Muscle layer of duodenum (tissue), 2 donors: ENCODE measurements at regions not wholly inside any gene's neighbourhood (a gene's known extent, or its start where the extent isn't known, plus 50 kb on each side); places are given as distances from the start of the nearest gene placed in this dataset.

Source experiments
- H3K27ac ChIP-seq: one replicate; pipeline ENCODE4 v1.7.0; 2013; ENCODE audit warnings: mild to moderate bottlenecking, low read length
- H3K27me3 ChIP-seq: one replicate; pipeline ENCODE4 v1.7.0; 2013; ENCODE audit warnings: low read depth, mild to moderate bottlenecking, control low read depth, low read length
- H3K36me3 ChIP-seq, 2 donors: one replicate each; pipeline ENCODE4 v1.7.0; 2013; ENCODE audit warnings: low read length in 2 of 2, control low read depth in 1 of 2, mild to moderate bottlenecking in 1 of 2; ENCODE audit not compliant: insufficient read depth in 2 of 2, control insufficient read depth in 1 of 2
- H3K4me1 ChIP-seq, 2 donors: one replicate each; pipeline ENCODE4 v1.7.0; 2013; ENCODE audit warnings: low read length in 2 of 2, mild to moderate bottlenecking in 2 of 2, control low read depth in 1 of 2, moderate library complexity in 1 of 2; ENCODE audit not compliant: insufficient read depth in 2 of 2, control insufficient read depth in 1 of 2
- H3K4me3 ChIP-seq, 2 donors: one replicate each; pipeline ENCODE4 v1.7.0; 2013; ENCODE audit warnings: low read length in 2 of 2, low read depth in 1 of 2, mild to moderate bottlenecking in 1 of 2
- H3K9me3 ChIP-seq, 2 donors: one replicate each; pipeline ENCODE4 v1.7.0; 2013; ENCODE audit warnings: low read length in 2 of 2, control low read depth in 1 of 2, mild to moderate bottlenecking in 1 of 2; ENCODE audit not compliant: control insufficient read depth in 1 of 2
- donor health status: healthy.

- Histone ChIP-seq H3K27me3 (no peaks in the 10 kb centered on the region), H3K4me1 (no peaks in the 10 kb centered on the region), H3K27ac (no peak overlapping the region), H3K4me3 (no peak overlapping the region), H3K9me3 (no peaks in the 10 kb centered on the region), H3K36me3 (no peaks in the 10 kb centered on the region)
These were observed 287.0 kb downstream of the TLE3 start for GRCh38 chr15:69810431-69811354.

GRCh38 chr15:69812861-69813261 lies 284.9 kb downstream of the TLE3 start:
- Histone ChIP-seq H3K4me3 (no peak overlapping the region), H3K27me3 (no peaks in the 10 kb centered on the region), H3K4me1 (no peaks in the 10 kb centered on the region), H3K27ac (no peak overlapping the region), H3K36me3 (no peaks in the 10 kb centered on the region), H3K9me3 (no peaks in the 10 kb centered on the region)

- Histone ChIP-seq H3K27ac (no peak overlapping the region), H3K4me3 (no peak overlapping the region), H3K9me3 (no peaks in the 10 kb centered on the region), H3K4me1 (no peaks in the 10 kb centered on the region), H3K27me3 (no peaks in the 10 kb centered on the region), H3K36me3 (no peaks in the 10 kb centered on the region)
These were observed 283.8 kb downstream of the TLE3 start for GRCh38 chr15:69813881-69814280.

DNA sequence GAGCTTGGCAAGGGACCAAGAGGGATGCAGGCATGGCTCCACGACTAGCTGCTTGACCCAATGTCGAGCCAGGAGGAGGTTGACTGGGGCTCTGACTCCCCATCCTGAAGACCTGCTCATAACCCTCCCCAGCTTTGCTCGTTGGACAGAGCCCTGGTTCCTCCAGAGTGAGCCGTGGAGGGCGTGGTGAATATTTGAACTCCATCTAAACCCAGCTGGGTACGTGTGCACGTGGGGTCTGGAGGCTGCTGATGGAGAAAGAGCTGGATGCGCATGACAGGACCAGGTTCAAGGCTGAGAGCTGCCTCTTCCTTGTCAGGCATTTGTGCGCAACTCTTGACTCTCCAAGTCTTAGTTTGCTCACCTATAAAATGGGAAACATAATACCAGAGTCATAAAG lies 282.8 kb downstream of the TLE3 start:
- Histone ChIP-seq H3K4me1 (no peaks in the 10 kb centered on the region), H3K27me3 (no peaks in the 10 kb centered on the region), H3K4me3 (no peak overlapping the region), H3K36me3 (no peaks in the 10 kb centered on the region), H3K9me3 (no peaks in the 10 kb centered on the region), H3K27ac (no peak overlapping the region)

DNA sequence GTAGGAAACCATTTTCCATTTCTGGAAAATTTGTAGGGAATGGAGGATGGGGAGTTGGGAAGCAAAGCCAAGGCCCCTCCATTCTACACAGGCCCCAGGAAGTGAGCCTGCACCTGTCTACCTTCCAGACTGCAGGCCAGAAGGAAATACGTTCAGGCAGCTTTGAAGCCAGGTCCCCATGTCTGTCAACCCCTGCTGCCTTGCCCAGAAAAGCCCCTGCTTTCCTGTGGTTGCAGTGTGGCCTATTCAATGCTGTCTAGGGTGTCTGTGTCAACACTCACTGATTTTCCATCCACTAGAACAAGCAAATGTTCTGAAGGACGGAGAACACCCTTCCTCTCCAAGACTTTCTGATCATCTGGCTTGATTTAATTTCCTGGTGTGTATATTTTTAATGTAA lies 281.9 kb downstream of the TLE3 start:
- H3K27me3 ChIP-seq, result no peaks in the 10 kb centered on the region
- no peaks in the 10 kb centered on the region for H3K9me3 ChIP-seq
- H3K4me3 ChIP-seq, result no peak overlapping the region
- H3K4me1 ChIP-seq, result no peaks in the 10 kb centered on the region
- H3K27ac ChIP-seq, result no peak overlapping the region
- H3K36me3 ChIP-seq, result no peaks in the 10 kb centered on the region

DNA sequence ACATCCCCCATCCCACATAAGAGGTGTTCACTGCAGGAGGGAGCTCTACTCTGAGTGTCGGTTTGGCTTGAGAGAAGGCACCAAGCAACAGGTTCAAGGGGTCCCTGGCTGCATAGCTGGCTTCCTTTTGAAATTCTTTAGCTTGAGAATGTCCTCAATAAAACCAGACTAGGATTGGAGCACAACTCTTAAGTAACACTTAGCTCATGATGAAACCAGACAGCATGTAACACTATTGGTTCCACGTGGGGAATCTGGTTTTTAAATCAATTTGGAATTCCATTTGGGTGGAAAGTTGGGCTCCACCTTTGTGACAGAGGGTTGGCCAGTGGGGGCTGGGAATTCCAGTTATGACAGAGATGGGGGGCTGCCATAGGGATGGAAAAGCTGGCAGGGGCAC lies 281.2 kb downstream of the TLE3 start:
- Histone ChIP-seq H3K4me1 (no peaks in the 10 kb centered on the region), H3K4me3 (no peak overlapping the region), H3K27me3 (no peaks in the 10 kb centered on the region), H3K27ac (no peak overlapping the region), H3K36me3 (no peaks in the 10 kb centered on the region), H3K9me3 (no peaks in the 10 kb centered on the region)

GRCh38 chr15:69818529-69818928 lies 279.2 kb downstream of the TLE3 start:
- H3K27ac ChIP-seq, result no peak overlapping the region
- H3K4me3 ChIP-seq, result no peak overlapping the region
- no peaks in the 10 kb centered on the region for H3K4me1 ChIP-seq
- H3K36me3 ChIP-seq, result no peaks in the 10 kb centered on the region
- no peaks in the 10 kb centered on the region for H3K27me3 ChIP-seq
- H3K9me3 ChIP-seq, result no peaks in the 10 kb centered on the region

- Histone ChIP-seq H3K4me1 (no peaks in the 10 kb centered on the region), H3K27ac (no peak overlapping the region), H3K9me3 (no peaks in the 10 kb centered on the region), H3K36me3 (no peaks in the 10 kb centered on the region), H3K27me3 (no peaks in the 10 kb centered on the region), H3K4me3 (no peak overlapping the region)
These were observed 278.3 kb downstream of the TLE3 start for GRCh38 chr15:69819371-69819770.

- Histone ChIP-seq H3K36me3 (no peaks in the 10 kb centered on the region), H3K27ac (no peak overlapping the region), H3K9me3 (no peaks in the 10 kb centered on the region), H3K4me3 (no peak overlapping the region), H3K4me1 (no peaks in the 10 kb centered on the region), H3K27me3 (no peaks in the 10 kb centered on the region)
These were observed 276.9 kb downstream of the TLE3 start for GRCh38 chr15:69820819-69821218.

DNA sequence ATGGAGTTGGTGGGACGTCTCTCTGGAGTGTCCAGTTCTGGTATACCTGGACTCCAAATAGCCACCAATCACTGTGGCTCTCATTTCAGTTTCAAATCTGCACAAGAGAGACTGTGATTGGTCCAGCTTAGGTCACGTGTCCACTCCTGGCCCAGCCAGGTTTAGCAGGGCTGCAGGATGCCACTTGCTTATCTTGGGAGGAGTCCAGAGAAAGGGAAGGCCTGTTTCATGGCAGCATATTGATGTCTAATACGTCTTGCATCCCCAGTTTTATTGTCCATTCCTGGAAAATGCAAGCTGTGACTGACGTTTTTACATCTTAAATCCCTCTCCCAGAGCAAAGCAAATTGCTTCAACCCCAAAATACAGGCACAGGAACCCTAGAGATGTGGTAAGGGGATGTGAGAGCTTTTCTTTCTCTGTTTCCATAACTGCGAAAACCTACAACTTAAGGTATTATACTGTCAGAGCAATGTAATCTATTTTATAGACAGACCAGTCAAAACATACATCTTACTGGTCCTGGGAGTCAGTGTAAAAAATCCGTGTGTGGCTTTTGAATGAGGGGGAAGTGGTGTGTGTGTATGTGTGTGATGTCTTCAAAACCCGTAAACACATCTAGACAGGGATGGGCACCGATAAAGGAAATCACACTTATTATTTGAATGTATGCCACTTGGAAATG lies 274.4 kb downstream of the TLE3 start:
- H3K27ac ChIP-seq, result no peak overlapping the region
- no peaks in the 10 kb centered on the region for H3K36me3 ChIP-seq
- no peaks in the 10 kb centered on the region for H3K27me3 ChIP-seq
- H3K4me1 ChIP-seq, result no peaks in the 10 kb centered on the region
- no peak overlapping the region for H3K4me3 ChIP-seq
- H3K9me3 ChIP-seq, result no peaks in the 10 kb centered on the region

DNA sequence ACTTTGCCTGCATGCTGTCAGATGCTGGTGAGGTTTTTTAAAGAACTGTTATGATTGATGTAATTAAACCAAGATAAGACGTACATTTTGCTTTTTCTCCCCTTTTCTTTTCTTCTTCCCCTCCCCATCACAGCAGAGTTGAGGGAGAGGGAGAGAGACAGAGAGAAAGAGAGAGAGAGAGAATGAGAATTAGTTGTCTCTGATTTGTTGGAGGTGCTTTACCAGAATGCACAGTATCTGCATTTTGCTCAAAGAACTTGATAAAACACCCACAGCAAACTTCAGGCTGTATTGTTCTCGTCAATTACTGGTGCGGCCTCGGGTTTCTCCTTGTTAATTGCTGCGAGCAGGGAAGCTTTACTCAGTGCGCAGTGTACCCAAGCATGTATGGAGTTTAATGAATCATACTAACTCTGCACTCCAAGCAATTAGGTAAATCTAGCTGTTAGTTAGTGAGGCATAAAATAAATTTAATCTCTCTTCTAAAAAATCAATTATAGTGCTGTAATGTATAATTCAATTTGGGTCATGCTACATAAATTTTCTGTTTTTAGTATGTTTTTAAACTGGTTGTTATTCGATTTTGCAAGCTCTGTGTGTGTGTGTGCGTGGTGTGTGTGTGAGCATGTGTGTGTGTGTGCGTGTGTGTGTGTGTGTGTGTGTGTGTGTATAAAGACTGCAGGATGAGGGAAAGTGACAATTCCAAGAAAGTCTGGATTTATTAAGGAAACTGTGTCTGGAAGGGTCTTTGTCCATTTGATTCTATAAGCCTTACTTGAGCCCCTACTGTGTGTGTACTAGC lies 273.4 kb downstream of the TLE3 start:
- H3K4me1 ChIP-seq, result no peaks in the 10 kb centered on the region
- no peak overlapping the region for H3K27ac ChIP-seq
- no peaks in the 10 kb centered on the region for H3K27me3 ChIP-seq
- no peaks in the 10 kb centered on the region for H3K9me3 ChIP-seq
- H3K36me3 ChIP-seq, result no peaks in the 10 kb centered on the region
- no peak overlapping the region for H3K4me3 ChIP-seq
